AG08396 (cell line): ENCODE measurements at regions not wholly inside any gene's neighbourhood (a gene's known extent, or its start where the extent isn't known, plus 50 kb on each side); places are given as distances from the start of the nearest gene placed in this dataset.
A peak's percentile ranks its signal among the peaks of the same experiment; 100 is the strongest.

ENCODE experiments used
- DNase-seq: peaks from one replicate; pipeline ENCODE4 v3.0.0; 2012; ENCODE audit warnings: low spot score, mixed read lengths

- no peak for DNase-seq
These were observed 69.5 kb upstream of the SSX2IP start for GRCh38 chr1:84759756-84760155.

- peak; percentile 62 for DNase-seq
These were observed 68.8 kb upstream of the SSX2IP start for GRCh38 chr1:84758968-84759491.

GRCh38 chr1:84758476-84758875 is 68.2 kb upstream of the SSX2IP start:
- no peak for DNase-seq

- DNase-seq, result no peak
These were observed 67.0 kb upstream of the SSX2IP start for GRCh38 chr1:84757301-84757700.

- no peak for DNase-seq
These were observed 66.3 kb upstream of the SSX2IP start for GRCh38 chr1:84756455-84757082.

GRCh38 chr1:84756001-84756400 is 65.7 kb upstream of the SSX2IP start:
- DNase-seq, result no peak

- DNase-seq, result no peak
These were observed 65.0 kb upstream of the SSX2IP start for GRCh38 chr1:84755216-84755615.

- DNase-seq, result no peak
These were observed 64.1 kb upstream of the SSX2IP start for GRCh38 chr1:84754386-84754703.

GRCh38 chr1:84753516-84754385 is 63.5 kb upstream of the SSX2IP start:
- peak; percentile 77 for DNase-seq

GRCh38 chr1:84750110-84750730 is 60.0 kb upstream of the SSX2IP start:
- DNase-seq, result no peak

- no peak for DNase-seq
These were observed 59.2 kb upstream of the SSX2IP start for GRCh38 chr1:84749427-84749826.

GRCh38 chr1:84748364-84748763 is 58.1 kb upstream of the SSX2IP start:
- DNase-seq, result no peak

- DNase-seq, result no peak
These were observed 55.6 kb upstream of the SSX2IP start for GRCh38 chr1:84745857-84746256.

GRCh38 chr1:84743896-84744295 is 53.6 kb upstream of the SSX2IP start:
- no peak for DNase-seq

- DNase-seq, result peak; percentile 29
These were observed 52.4 kb upstream of the SSX2IP start for GRCh38 chr1:84742653-84743052.

- DNase-seq, result no peak
These were observed 49.9 kb upstream of the SSX2IP start for GRCh38 chr1:84740050-84740714.
